ENCODE measurements at regions not wholly inside any gene's neighbourhood (a gene's known extent, or its start where the extent isn't known, plus 50 kb on each side); places are given as distances from the start of the nearest gene placed in this dataset.

GRCh38 chr5:57780961-57781325 lies 298.3 kb upstream of the ACTBL2 start:
- TF ChIP-seq POLR2AphosphoS5 (IDR thresholded peaks at IDR 0.05) = no peak
- no peak for TF ChIP-seq CTCF (IDR thresholded peaks at IDR 0.05 in 8 of 11, conservative IDR thresholded peaks at IDR 0.05 in 3 of 11)

Measured in spleen (tissue), 7 donors.